ENCODE measurements at regions not wholly inside any gene's neighbourhood (a gene's known extent, or its start where the extent isn't known, plus 50 kb on each side); places are given as distances from the start of the nearest gene placed in this dataset.

DNA sequence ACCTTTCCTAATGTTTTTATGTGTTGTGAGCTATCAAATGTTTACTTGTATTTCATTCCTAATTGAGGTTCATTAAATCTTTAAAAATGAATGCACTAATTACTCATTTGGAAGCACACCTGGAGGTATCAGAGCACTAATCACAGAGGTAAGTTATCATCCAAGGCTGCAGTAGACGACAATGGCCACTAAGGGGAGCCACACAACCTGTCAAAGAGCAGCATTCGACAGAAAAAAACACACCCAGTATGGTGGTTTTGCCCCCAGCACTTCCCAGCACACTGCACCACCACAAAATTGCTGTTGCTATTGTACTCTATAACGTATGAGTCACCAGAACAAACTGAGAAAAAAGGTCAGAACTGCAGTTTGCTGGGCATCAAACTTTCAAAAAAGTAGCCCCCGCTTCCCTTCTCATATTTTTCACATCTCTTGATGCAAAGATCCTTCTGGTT is 205.9 kb upstream of the IGF1R start:
- Histone ChIP-seq H3K27ac (ENCODE audit: low read depth, low read length) (no peak overlapping the region), H3K4me3 (ENCODE audit: low read length) (no peak overlapping the region), H3K4me1 (ENCODE audit: control insufficient read depth, low read length) (peaks cover 12% of the 10 kb centered on the region), H3K9me2 (replicated peaks; ENCODE audit: control insufficient read depth, low read length) (no peaks in the 10 kb centered on the region), H3K79me2 (ENCODE audit: control insufficient read depth, low read length) (no peaks in the 10 kb centered on the region), H3K9me3 (ENCODE audit: control insufficient read depth, insufficient read depth, low read length) (no peaks in the 10 kb centered on the region), H3K27me3 (ENCODE audit: control insufficient read depth, low read length) (no peaks in the 10 kb centered on the region), H3K4me2 (ENCODE audit: low read length) (no peak overlapping the region), H3K36me3 (ENCODE audit: control insufficient read depth, low read length) (no peaks in the 10 kb centered on the region), H4K20me1 (ENCODE audit: control insufficient read depth, insufficient read depth, low read depth, low read length) (no peaks in the 10 kb centered on the region), H3F3A (ENCODE audit: control insufficient read depth, insufficient read depth) (no peaks in the 10 kb centered on the region)
- TF ChIP-seq, protein P1, sequence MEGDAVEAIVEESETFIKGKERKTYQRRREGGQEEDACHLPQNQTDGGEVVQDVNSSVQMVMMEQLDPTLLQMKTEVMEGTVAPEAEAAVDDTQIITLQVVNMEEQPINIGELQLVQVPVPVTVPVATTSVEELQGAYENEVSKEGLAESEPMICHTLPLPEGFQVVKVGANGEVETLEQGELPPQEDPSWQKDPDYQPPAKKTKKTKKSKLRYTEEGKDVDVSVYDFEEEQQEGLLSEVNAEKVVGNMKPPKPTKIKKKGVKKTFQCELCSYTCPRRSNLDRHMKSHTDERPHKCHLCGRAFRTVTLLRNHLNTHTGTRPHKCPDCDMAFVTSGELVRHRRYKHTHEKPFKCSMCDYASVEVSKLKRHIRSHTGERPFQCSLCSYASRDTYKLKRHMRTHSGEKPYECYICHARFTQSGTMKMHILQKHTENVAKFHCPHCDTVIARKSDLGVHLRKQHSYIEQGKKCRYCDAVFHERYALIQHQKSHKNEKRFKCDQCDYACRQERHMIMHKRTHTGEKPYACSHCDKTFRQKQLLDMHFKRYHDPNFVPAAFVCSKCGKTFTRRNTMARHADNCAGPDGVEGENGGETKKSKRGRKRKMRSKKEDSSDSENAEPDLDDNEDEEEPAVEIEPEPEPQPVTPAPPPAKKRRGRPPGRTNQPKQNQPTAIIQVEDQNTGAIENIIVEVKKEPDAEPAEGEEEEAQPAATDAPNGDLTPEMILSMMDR (IDR thresholded peaks at IDR 0.05; ENCODE audit: low read depth, low read length, poor library complexity, severe bottlenecking) = peak; percentile 90
- no peak for TF ChIP-seq EZH2phosphoT487 (IDR thresholded peaks at IDR 0.05; ENCODE audit: borderline replicate concordance, low read length)

DNA sequence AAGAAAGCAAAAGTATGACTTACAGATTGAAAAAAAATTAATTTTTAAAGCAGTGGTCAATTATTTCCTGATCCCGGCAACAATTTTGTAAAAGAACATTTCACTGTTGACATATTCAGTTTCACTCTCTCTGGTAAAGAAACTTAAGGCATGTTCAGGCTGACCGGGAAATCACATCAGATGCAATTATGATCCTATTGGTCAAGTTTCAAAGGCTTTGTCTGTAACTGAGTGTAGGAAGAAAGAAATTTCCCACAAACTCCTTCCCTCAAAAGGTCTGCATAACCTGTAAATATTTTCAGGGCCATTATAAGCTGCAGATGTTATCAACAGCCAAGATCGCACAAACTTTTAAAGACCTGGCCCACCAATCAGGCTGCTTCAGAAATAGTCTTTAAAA is 205.4 kb upstream of the IGF1R start:
- Histone ChIP-seq H3K27ac (ENCODE audit: low read depth, low read length) (no peak overlapping the region), H4K20me1 (ENCODE audit: control insufficient read depth, insufficient read depth, low read depth, low read length) (no peaks in the 10 kb centered on the region), H3K4me2 (ENCODE audit: low read length) (no peak overlapping the region), H3K36me3 (ENCODE audit: control insufficient read depth, low read length) (no peaks in the 10 kb centered on the region), H3K27me3 (ENCODE audit: control insufficient read depth, low read length) (peaks cover under 1% of the 10 kb centered on the region; the same call in 1 of the 2 replicates), H3K79me2 (ENCODE audit: control insufficient read depth, low read length) (no peaks in the 10 kb centered on the region), H3F3A (ENCODE audit: control insufficient read depth, insufficient read depth) (no peaks in the 10 kb centered on the region), H3K9me2 (replicated peaks; ENCODE audit: control insufficient read depth, low read length) (no peaks in the 10 kb centered on the region), H3K4me1 (ENCODE audit: control insufficient read depth, low read length) (peaks cover 12% of the 10 kb centered on the region), H3K9me3 (ENCODE audit: control insufficient read depth, insufficient read depth, low read length) (no peaks in the 10 kb centered on the region), H3K4me3 (ENCODE audit: low read length) (no peak overlapping the region)
- no peak for TF ChIP-seq EZH2phosphoT487 (IDR thresholded peaks at IDR 0.05; ENCODE audit: borderline replicate concordance, low read length)
- TF ChIP-seq, protein P1 (IDR thresholded peaks at IDR 0.05; ENCODE audit: low read depth, low read length, poor library complexity, severe bottlenecking) = no peak

DNA sequence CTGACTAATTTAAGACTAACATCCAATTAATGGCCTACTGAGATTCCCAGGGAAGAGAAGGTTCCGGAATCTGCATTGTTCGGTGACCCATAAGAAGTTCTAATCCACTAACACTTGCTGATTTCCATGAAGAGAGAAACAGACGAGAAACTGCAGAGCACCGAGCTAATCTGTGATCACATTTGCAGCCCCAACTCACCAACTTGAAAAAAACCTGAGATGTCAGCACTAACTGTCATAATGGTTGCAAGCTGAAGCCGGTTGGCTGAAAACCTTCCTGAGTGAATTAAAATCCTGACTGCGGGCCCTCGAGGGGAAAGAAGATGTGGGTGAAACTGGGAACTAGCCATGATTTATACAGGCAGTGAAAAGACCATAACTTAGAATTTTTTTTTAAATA is 204.8 kb upstream of the IGF1R start:
- Histone ChIP-seq H4K20me1 (ENCODE audit: control insufficient read depth, insufficient read depth, low read depth, low read length) (no peaks in the 10 kb centered on the region), H3K9me2 (replicated peaks; ENCODE audit: control insufficient read depth, low read length) (no peaks in the 10 kb centered on the region), H3F3A (ENCODE audit: control insufficient read depth, insufficient read depth) (no peaks in the 10 kb centered on the region), H3K36me3 (ENCODE audit: control insufficient read depth, low read length) (no peaks in the 10 kb centered on the region), H3K27ac (ENCODE audit: low read depth, low read length) (no peak overlapping the region), H3K4me3 (ENCODE audit: low read length) (no peak overlapping the region), H3K27me3 (ENCODE audit: control insufficient read depth, low read length) (peaks cover 5% of the 10 kb centered on the region; the same call in 1 of the 2 replicates), H3K9me3 (ENCODE audit: control insufficient read depth, insufficient read depth, low read length) (no peaks in the 10 kb centered on the region), H3K4me1 (ENCODE audit: control insufficient read depth, low read length) (peaks cover 12% of the 10 kb centered on the region), H3K4me2 (ENCODE audit: low read length) (no peak overlapping the region), H3K79me2 (ENCODE audit: control insufficient read depth, low read length) (no peaks in the 10 kb centered on the region)
- no peak for TF ChIP-seq EZH2phosphoT487 (IDR thresholded peaks at IDR 0.05; ENCODE audit: borderline replicate concordance, low read length)

DNA sequence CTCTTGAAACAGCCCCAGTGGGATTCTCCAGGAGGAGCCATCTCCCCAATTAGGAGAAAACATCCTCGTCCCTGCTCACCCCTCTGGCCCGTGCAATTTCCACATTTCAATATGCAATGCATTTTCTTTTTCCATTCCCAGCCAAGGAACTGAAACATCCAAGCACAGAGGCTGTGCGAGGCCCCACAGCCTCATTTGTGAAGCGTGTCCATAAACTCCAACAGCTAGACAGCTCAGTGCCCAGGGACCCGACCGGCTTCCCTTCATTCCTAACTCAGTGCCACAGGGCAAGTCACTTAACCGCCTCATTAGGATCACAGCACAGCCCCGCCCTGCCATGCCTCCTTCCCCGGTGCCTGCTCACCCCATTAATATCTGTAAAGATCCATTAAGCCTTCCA is 204.2 kb upstream of the IGF1R start:
- Histone ChIP-seq H3F3A (ENCODE audit: control insufficient read depth, insufficient read depth) (no peaks in the 10 kb centered on the region), H3K79me2 (ENCODE audit: control insufficient read depth, low read length) (no peaks in the 10 kb centered on the region), H3K9me3 (ENCODE audit: control insufficient read depth, insufficient read depth, low read length) (no peaks in the 10 kb centered on the region), H3K4me3 (ENCODE audit: low read length) (no peak overlapping the region), H3K9me2 (replicated peaks; ENCODE audit: control insufficient read depth, low read length) (no peaks in the 10 kb centered on the region), H3K4me1 (ENCODE audit: control insufficient read depth, low read length) (peaks cover 12% of the 10 kb centered on the region), H3K4me2 (ENCODE audit: low read length) (no peak overlapping the region), H4K20me1 (ENCODE audit: control insufficient read depth, insufficient read depth, low read depth, low read length) (no peaks in the 10 kb centered on the region), H3K36me3 (ENCODE audit: control insufficient read depth, low read length) (no peaks in the 10 kb centered on the region), H3K27me3 (ENCODE audit: control insufficient read depth, low read length) (peaks cover 5% of the 10 kb centered on the region; the same call in 1 of the 2 replicates), H3K27ac (ENCODE audit: low read depth, low read length) (no peak overlapping the region)
- TF ChIP-seq, protein P1 (IDR thresholded peaks at IDR 0.05; ENCODE audit: low read depth, low read length, poor library complexity, severe bottlenecking) = no peak
- no peak for TF ChIP-seq EZH2phosphoT487 (IDR thresholded peaks at IDR 0.05; ENCODE audit: borderline replicate concordance, low read length)

Measured in DOHH2 (cell line).